B cell (primary cell): ENCODE measurements at regions not wholly inside any gene's neighbourhood (a gene's known extent, or its start where the extent isn't known, plus 50 kb on each side); places are given as distances from the start of the nearest gene placed in this dataset.

Source experiments
- ATAC-seq: fragments of 200-7000 bp; cut with Tn5 transposase; one replicate; pipeline ENCODE4 v1.10.0; 2021; ENCODE audit warnings: low read depth, mild to moderate bottlenecking, moderate number of reproducible peaks, moderate library complexity
- CTCF ChIA-PET: fragments of 350-600 bp; sonication (Branson Sonifier 250); formaldehyde crosslinking; loops from one replicate; lab custom pipeline; 2021; ENCODE audit warnings: antibody characterized with exemption, inconsistent platforms; lab: Charles Lee
- POLR2A ChIA-PET: fragments of 350-600 bp; sonication (Branson Sonifier 250); formaldehyde crosslinking; loops from one replicate; lab custom pipeline; 2021; ENCODE audit warnings: antibody characterized with exemption; lab: Charles Lee
- DNase-seq: peaks from one replicate; pipeline ENCODE4 v3.0.0; 2013
- H2AFZ ChIP-seq: 2 replicates; pipeline ENCODE4 v1.6.1; 2012; ENCODE audit warnings: mild to moderate bottlenecking, low read depth, low read length; ENCODE audit not compliant: insufficient read depth, poor library complexity, severe bottlenecking
- H3K27ac ChIP-seq, 2 donors: 1 replicate in 1 of 2; 2 replicates in 1 of 2; pipeline ENCODE4 v1.5.1; 2012 to 2013; ENCODE audit warnings: low read length in 2 of 2, mild to moderate bottlenecking in 2 of 2, moderate library complexity in 1 of 2
- H3K27me3 ChIP-seq, 4 experiments: fragments of 200-600 bp in 1 of 4; sonication (generic) in 1 of 4; replicated peaks in 1 of 4; 1 replicate in 2 of 4; 2 replicates in 2 of 4; pipeline versions ENCODE4 v1.6.1 to v1.7.0; 2013 to 2016; ENCODE audit warnings: low read length in 3 of 4, mild to moderate bottlenecking in 2 of 4, mixed read lengths in 1 of 4, moderate library complexity in 1 of 4; ENCODE audit not compliant: insufficient read depth in 4 of 4, control insufficient read depth in 3 of 4; ENCODE audit errors: control extremely low read depth in 1 of 4
- H3K36me3 ChIP-seq, 2 experiments: replicated peaks in 1 of 2; 1 replicate in 1 of 2; 2 replicates in 1 of 2; pipeline versions ENCODE4 v1.6.1 to v1.7.1; 2013; ENCODE audit warnings: low read length in 1 of 2; ENCODE audit not compliant: insufficient read depth in 2 of 2, control insufficient read depth in 1 of 2; ENCODE audit errors: control extremely low read depth in 1 of 2, extremely low read depth in 1 of 2
- H3K4me1 ChIP-seq, 2 donors: fragments of 200-600 bp in 1 of 2; sonication (generic) in 1 of 2; 1 replicate in 1 of 2; 2 replicates in 1 of 2; pipeline versions ENCODE4 v1.5.1 to v1.6.1; 2013 to 2017; ENCODE audit warnings: low read length in 2 of 2; ENCODE audit not compliant: control insufficient read depth in 2 of 2, insufficient read depth in 2 of 2
- H3K4me2 ChIP-seq: replicated peaks from 2 replicates; pipeline ENCODE3; 2012; ENCODE audit warnings: mild to moderate bottlenecking, low read depth, low read length; ENCODE audit not compliant: poor library complexity, severe bottlenecking
- H3K4me3 ChIP-seq, 5 experiments: fragments of 200-600 bp in 1 of 5; sonication (generic) in 1 of 5; 1 replicate in 3 of 5; 2 replicates in 2 of 5; pipeline versions ENCODE4 v1.5.1 to v1.7.0; 2011 to 2016; ENCODE audit warnings: low read length in 4 of 5, mild to moderate bottlenecking in 4 of 5, low read depth in 2 of 5, control low read depth in 1 of 5, moderate library complexity in 1 of 5; ENCODE audit not compliant: insufficient read depth in 1 of 5; ENCODE audit errors: control extremely low read depth in 1 of 5, extremely low read depth in 1 of 5
- H3K79me2 ChIP-seq: fragments of 200-600 bp; sonication (generic); one replicate; pipeline ENCODE4 v1.6.0; 2016; ENCODE audit warnings: low read length; ENCODE audit not compliant: control insufficient read depth, insufficient read depth
- H3K9ac ChIP-seq: fragments of 200-600 bp; sonication (generic); 2 replicates; pipeline ENCODE4 v1.6.1; 2017; ENCODE audit warnings: mild to moderate bottlenecking, low read length, moderate library complexity
- H3K9me3 ChIP-seq, 3 donors: one replicate each; pipeline versions ENCODE4 v1.6.1 to v1.7.1; 2013; ENCODE audit warnings: low read length in 2 of 3; ENCODE audit not compliant: control insufficient read depth in 2 of 3, insufficient read depth in 1 of 3; ENCODE audit errors: control extremely low read depth in 1 of 3
- H4K20me1 ChIP-seq: 2 replicates; pipeline ENCODE4 v1.6.0; 2012; ENCODE audit warnings: mild to moderate bottlenecking, low read length; ENCODE audit not compliant: insufficient read depth, control insufficient read depth, poor library complexity, severe bottlenecking
- H3K27ac Mint-ChIP-seq: one replicate; pipeline ENCODE4 v1.8.0; 2021; ENCODE audit warnings: mixed read lengths
- H3K27me3 Mint-ChIP-seq: one replicate; pipeline ENCODE4 v1.8.0; 2021; ENCODE audit warnings: mixed read lengths
- H3K4me1 Mint-ChIP-seq: one replicate; pipeline ENCODE4 v1.8.0; 2021; ENCODE audit warnings: mixed read lengths
- H3K4me3 Mint-ChIP-seq: one replicate; pipeline ENCODE4 v1.8.0; 2021; ENCODE audit warnings: mixed read lengths
- H3K9me3 Mint-ChIP-seq: one replicate; pipeline ENCODE4 v1.8.0; 2022; ENCODE audit warnings: mixed read lengths; ENCODE audit not compliant: insufficient read depth
- EZH2 ChIP-seq: IDR thresholded peaks from 2 replicates; pipeline ENCODE4 v1.6.1; 2012; ENCODE audit warnings: borderline replicate concordance, low read depth, mild to moderate bottlenecking, moderate library complexity, low read length; ENCODE audit not compliant: insufficient read depth, poor library complexity, severe bottlenecking
- WGBS: methylation state at CpG from one replicate; pipeline ENCODE4 v1.1.5; 2013; ENCODE audit warnings: missing lambda C conversion rate; ENCODE audit not compliant: insufficient coverage; 5-methylcytosine and 5-hydroxymethylcytosine counted together
- intact Hi-C: fragments of 100-400 bp; cut with micrococcal nuclease; formaldehyde crosslinking; loops from one replicate; pipeline ENCODE4 v1.10.0; 2022
- TF ChIP-seq, protein P1 (sequence below): fragments of 200-600 bp; IDR thresholded peaks from one replicate; pipeline ENCODE4 v1.8.0; 2022; ENCODE audit warnings: antibody characterized with exemption, mild to moderate bottlenecking

DNA sequence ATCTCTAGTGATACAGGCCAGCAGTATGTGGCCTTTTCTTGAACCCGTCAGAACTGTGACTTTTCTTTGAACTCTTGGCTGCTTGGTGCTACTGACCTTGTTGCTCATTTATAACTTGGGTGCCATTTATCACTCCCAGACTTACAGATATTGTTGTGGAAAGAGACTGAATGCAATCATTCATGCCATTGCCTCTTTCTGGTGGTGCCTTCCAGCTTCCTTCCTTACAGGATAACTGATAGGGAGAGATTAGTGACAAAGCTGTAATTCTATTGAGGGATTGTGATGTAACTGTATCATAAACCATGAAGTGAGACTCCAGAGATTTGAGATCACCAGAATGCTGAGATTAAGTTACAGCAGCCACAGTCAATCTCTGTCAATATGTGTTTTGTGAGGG, 256.5 kb downstream of the USP25 start:
- no peak for ATAC-seq
- POLR2A ChIA-PET = no interaction called here
- Histone ChIP-seq H4K20me1 (no peaks in the 10 kb centered on the region), H3K27ac (no peak overlapping the region), H3K36me3 (no peaks in the 10 kb centered on the region), H3K9me3 (no peaks in the 10 kb centered on the region), H3K4me1 (no peaks in the 10 kb centered on the region), H3K4me2 (no peak overlapping the region), H2AFZ (no peak overlapping the region), H3K9ac (no peak overlapping the region), H3K79me2 (no peaks in the 10 kb centered on the region), H3K4me3 (no peak overlapping the region), H3K27me3 (no peaks in the 10 kb centered on the region)
- H3K9me3 Mint-ChIP-seq = no peaks in the 10 kb centered on the region
- WGBS = no CpG with 5 or more reads among the region's 1 CpG
- H3K27ac Mint-ChIP-seq = no peak overlapping the region
- no peaks in the 10 kb centered on the region for H3K4me1 Mint-ChIP-seq
- no peaks in the 10 kb centered on the region for H3K27me3 Mint-ChIP-seq
- TF ChIP-seq, protein P1, sequence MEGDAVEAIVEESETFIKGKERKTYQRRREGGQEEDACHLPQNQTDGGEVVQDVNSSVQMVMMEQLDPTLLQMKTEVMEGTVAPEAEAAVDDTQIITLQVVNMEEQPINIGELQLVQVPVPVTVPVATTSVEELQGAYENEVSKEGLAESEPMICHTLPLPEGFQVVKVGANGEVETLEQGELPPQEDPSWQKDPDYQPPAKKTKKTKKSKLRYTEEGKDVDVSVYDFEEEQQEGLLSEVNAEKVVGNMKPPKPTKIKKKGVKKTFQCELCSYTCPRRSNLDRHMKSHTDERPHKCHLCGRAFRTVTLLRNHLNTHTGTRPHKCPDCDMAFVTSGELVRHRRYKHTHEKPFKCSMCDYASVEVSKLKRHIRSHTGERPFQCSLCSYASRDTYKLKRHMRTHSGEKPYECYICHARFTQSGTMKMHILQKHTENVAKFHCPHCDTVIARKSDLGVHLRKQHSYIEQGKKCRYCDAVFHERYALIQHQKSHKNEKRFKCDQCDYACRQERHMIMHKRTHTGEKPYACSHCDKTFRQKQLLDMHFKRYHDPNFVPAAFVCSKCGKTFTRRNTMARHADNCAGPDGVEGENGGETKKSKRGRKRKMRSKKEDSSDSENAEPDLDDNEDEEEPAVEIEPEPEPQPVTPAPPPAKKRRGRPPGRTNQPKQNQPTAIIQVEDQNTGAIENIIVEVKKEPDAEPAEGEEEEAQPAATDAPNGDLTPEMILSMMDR = no peak
- no peak for TF ChIP-seq EZH2
- no peak overlapping the region for H3K4me3 Mint-ChIP-seq
- no peak for DNase-seq
- intact Hi-C loops = no loop called here
- CTCF ChIA-PET = no interaction called here

DNA sequence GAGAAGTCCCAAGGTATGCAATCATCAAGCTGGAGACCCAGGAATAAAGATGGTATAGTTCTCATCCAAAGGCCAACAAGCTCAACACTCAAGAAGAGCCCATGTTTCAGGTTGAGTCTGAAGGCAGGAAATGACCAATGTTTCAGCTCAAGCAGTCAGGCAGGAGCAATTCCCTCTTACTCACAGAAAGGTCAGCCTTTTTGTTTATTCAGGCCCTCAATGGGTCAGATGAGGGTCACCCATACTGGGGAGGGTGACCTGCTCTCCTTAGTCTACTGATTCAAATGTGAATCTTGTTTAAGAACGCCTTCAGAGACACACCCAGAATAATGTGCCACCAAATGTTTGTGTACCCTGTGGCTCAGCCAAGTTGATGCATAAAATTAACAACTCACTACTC, 262.4 kb downstream of the USP25 start:
- ChIA-PET CTCF (no interaction called here), POLR2A (no interaction called here)
- TF ChIP-seq EZH2 = no peak
- TF ChIP-seq, protein P1 = no peak
- H3K27me3 ChIP-seq = no peaks in the 10 kb centered on the region
- H3K4me3 ChIP-seq = no peak overlapping the region
- Mint-ChIP-seq H3K27ac (no peak overlapping the region), H3K27me3 (no peaks in the 10 kb centered on the region), H3K4me3 (no peak overlapping the region), H3K4me1 (no peaks in the 10 kb centered on the region), H3K9me3 (no peaks in the 10 kb centered on the region)
- ATAC-seq (no peak), DNase-seq (no peak)
- no peak overlapping the region for H3K9ac ChIP-seq
- H2AFZ ChIP-seq = no peak overlapping the region
- no peaks in the 10 kb centered on the region for H3K36me3 ChIP-seq
- no peak overlapping the region for H3K27ac ChIP-seq
- no peaks in the 10 kb centered on the region for H3K4me1 ChIP-seq
- no peaks in the 10 kb centered on the region for H4K20me1 ChIP-seq
- H3K79me2 ChIP-seq = no peaks in the 10 kb centered on the region
- WGBS = no CpG with 5 or more reads among the region's 1 CpG
- intact Hi-C loops = no loop called here
- H3K9me3 ChIP-seq = no peaks in the 10 kb centered on the region
- no peak overlapping the region for H3K4me2 ChIP-seq
